GM19372 (cell line): ENCODE measurements at regions not wholly inside any gene's neighbourhood (a gene's known extent, or its start where the extent isn't known, plus 50 kb on each side); places are given as distances from the start of the nearest gene placed in this dataset.

Experiments used
- ATAC-seq: cut with Tn5 transposase; IDR thresholded peaks from one replicate; pipeline ENCODE4 v1.9.1; 2021; ENCODE audit warnings: mild to moderate bottlenecking, low read depth, moderate library complexity; ENCODE audit not compliant: unreplicated experiment

- ATAC-seq: no peak
Observed at GRCh38 chr9:1404940-1405339, 354.8 kb downstream of the DMRT2 start.

DNA sequence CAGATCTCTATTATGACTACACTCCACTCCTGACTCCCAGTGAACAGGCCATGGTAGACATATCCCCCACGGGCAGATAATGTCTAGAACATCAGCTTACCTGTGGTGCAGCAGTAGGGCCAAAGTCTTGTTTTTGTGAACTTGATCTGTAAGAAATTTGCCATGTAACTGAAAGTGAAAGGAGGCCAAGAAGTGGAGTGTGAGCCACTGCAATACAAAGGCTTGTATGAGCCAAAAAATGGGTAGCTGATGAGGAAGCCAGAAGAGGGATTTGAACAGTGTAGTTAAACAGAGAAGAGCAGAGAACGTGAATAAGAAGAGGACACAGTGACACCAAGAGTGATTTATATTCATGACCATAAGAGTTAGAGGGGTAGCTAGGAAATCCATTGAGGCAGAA, 361.7 kb downstream of the DMRT2 start:
- no peak for ATAC-seq

DNA sequence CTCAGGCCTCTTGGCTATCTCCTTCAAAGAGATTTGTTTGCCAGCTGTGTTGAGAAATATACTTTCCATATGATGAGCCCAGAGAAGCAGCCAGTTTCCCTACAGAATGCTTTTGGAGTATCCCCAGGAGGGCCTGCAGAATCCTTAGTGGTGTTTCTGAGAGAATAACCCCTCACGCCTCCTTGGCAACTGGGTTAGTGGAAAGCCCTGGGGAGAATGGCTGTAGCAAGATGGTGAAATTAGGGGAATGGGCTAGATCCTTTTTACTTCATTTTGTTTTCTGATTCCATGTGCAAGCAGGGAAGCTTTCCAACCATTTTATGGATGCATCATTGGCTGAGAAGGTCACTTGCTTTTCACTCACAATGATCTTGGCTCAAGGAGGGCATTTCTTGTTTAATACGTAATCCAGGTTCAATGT, 364.6 kb downstream of the DMRT2 start:
- no peak for ATAC-seq

DNA sequence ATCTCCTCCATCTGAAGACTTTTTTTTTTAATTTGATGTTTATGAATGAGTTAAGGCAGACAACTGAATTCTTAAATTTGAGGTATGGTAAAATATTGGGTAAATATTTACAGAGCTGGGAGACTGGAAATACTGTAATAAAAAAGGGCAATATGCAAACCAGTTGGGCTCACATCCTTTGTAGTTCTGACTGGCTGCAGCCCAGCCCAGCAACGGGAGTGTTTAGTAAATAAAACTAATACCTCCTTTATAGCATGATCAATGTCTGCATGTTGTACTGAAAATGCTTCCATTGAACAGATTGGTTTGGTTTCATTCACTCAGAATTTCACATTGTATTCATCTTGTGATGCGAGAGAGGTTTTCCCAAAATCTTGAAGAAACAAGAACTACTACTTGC, 365.0 kb downstream of the DMRT2 start:
- ATAC-seq: no peak

- ATAC-seq: no peak
Observed at GRCh38 chr9:1416261-1416660, 366.1 kb downstream of the DMRT2 start.

- ATAC-seq: no peak
Observed at GRCh38 chr9:1421436-1421835, 371.3 kb downstream of the DMRT2 start.

- no peak for ATAC-seq
Observed at GRCh38 chr9:1427875-1428274, 377.7 kb downstream of the DMRT2 start.

DNA sequence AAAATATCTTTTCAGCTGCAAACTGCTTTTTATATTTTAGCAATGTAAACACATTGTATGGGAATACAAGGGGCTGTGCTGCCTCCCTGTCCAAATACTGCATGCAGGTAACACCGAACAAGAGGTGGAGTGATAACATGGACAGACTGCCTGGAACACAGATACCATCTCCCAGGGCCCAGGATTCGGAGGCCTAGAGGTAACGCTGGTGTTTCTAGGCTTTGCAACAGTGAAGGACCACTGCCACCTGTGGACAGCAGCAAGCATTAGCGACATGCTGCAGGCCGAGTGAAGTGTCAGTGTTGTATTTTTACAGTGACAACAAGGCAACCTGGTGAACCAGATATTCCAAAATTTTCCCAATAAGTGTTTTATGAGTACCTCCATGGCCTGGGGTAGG, 379.1 kb downstream of the DMRT2 start:
- ATAC-seq: no peak

DNA sequence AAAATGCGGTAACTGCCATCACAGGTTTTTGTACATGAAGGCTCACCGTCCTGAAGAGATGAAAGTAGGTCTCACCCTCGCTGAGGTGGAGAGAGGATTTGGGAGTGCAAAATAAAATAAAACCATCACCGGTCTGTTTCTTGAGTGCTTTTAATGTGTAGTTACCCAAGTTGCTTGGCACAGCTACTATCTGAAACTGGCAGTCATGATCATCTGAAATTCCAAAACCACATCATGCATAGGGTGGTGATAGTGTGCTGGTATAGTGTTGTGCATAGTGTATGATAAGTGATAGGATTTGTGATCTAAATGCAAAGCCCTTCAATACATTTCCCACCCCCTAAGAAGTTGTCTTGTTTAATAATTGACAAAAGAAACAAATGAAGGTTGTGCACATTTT, 381.3 kb downstream of the DMRT2 start:
- no peak for ATAC-seq

- ATAC-seq: no peak
Observed at GRCh38 chr9:1434052-1434767, 384.1 kb downstream of the DMRT2 start.

GRCh38 chr9:1434811-1435210, 384.7 kb downstream of the DMRT2 start:
- ATAC-seq: no peak

DNA sequence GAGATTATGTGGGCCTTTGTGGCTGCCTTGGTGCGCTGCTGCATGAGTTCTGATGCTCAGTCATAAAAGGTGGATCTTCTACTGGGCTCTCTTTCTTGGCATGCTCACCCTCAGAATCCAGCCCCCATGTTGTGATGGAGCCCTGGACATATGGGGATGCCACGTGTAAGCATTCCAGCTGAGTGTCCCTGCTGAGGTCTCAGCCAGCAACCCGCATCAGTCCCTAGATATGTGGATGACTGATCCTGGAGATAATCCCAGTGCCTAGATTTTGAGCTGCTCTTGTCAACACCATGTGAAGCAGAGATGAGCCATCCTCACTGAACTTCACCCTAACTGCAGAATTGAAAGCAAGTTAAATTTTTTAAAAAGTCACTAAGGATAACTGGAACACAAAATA, 390.1 kb downstream of the DMRT2 start:
- no peak for ATAC-seq

DNA sequence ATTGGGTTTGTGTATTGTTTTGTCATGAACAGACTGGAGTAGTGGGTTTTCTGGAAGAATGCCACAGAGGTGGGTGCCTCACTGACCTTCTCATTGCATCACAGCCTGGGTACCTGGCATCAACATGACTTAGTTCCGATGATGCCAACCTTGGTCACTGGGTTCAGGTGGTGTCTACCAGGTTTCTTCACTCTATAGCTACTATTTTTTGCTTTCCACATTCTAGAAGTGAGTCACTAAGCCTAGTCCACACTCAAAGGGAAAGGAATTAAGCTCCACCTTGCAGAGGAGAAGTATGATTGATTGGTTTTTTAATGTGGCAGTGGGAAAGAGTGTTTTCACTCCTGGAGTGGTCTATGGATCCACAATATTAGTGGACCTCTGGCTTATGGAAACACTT, 391.9 kb downstream of the DMRT2 start:
- ATAC-seq: no peak

- ATAC-seq: no peak
Observed at GRCh38 chr9:1443450-1443849, 393.3 kb downstream of the DMRT2 start.

- ATAC-seq: no peak
Observed at GRCh38 chr9:1446671-1447070, 396.5 kb downstream of the DMRT2 start.

DNA sequence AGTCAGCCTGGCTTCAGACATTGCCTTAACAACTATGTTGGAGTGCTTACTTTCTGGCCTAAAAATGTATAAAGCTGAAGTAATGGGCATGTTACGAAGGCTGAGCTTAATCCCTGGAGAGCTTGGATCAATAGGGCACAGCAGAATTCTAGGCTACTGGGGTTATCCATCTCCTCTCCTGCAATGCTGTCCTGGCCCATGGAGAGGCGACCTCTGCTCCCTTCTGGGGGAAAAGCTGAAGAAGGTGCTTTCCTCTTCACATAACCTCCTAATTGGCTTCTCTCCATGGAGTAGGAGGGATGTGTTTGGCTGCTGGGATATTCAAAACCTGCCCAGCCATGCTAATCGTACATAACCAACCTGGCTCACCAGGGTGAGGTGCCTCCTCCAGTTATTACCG, 403.5 kb downstream of the DMRT2 start:
- ATAC-seq: no peak

- ATAC-seq: no peak
Observed at GRCh38 chr9:1454211-1454610, 404.1 kb downstream of the DMRT2 start.

DNA sequence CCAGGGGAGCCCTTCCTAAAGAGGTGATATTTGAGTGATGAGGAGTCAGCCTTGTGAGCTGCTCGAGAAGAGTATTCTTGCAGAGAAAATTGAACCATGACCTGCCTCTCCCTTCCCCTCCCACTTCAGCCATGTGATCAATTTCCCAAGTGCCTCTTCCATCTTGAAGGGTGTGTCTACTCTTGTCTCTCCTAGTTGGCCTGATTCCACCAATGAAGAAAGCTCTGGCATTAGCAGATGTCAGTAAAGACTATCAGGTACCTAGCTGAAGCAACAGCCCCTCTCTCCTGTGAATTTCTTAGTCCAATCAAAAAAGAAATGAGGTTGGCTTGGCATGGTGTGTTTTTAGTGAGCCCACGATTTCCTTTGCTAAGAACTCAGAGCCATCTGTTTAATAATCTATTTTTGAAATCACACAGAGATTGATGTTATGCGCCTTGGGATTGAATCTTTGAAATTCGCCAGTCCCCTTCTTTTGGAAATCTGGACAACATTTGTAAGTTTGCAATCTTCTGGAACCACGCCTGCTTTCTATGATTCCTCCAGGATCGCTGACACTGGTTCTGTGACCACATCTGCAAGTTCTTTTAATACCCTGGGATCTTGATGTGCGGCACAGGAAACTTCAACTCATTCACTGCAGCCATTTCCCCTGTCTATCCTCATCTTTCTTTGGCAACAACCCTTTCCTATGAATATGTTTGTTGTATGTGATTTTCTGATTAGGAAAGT, 404.6 kb downstream of the DMRT2 start:
- no peak for ATAC-seq

DNA sequence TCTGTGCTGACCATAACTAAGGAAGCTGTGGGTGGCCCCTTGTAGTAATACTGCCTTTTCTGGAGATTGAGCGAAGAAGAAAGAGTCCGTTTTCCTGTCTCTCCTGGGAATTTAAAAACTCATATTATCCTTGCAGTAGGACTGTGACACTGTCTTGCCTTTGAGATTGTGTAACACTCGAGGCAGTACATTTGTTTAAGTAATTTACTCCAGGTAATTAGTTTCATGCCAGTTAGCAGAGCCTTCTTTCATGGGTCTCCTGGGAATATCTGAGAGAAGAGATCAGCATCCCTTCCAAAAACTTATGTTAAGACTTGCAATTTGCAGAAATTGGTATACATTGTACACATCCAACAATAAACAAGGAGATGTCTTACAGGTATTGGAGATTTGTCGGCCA, 405.6 kb downstream of the DMRT2 start:
- no peak for ATAC-seq

DNA sequence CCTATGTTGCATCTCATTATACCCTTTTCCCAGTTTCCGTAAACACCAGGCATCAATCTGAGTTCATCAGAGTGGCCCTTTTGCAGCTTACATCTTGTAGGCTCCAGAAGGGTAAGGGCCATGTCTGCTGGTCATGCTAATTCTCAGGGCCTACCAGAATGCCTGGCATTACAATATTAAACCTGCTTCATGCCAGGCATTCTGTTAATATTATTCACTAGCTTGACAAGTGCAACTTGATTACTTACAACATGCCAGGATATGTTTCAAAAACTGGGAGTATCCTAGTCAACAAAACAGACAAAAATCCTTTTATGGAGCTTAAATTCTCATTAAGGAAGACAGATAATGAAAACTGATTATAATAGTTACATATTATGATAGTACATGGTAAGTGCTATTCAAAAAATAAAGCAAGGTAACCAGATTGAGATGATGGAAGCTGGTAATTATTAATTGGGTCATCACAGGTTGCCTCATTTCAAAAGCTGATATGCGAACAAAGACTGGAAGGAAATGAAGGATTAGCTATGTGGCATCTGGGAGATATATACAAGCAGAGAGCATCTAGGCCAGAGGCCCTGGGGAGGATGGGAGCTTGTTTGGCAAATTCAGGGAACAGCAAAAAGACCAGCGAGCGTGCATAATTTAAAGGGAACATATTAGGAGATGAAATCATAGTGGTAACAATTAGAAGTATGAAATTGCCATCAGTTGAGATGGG, 406.3 kb downstream of the DMRT2 start:
- no peak for ATAC-seq

DNA sequence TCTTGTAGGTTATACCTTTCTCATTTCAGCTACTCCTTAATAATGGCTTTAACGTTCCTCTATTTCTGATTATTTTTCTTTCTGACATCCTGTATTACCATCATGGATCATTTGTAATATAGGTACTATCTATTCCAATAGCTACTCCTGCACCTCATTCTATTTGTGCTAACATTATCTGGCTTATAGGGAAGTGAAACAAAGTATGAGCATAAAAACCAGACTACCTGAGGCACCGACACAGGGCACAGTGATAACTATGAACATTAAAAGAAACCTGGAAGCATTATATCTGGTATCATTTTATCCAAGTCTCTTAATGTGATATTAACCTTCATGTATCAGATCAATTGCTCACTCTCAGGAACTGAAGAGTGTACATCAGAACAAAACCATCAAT, 407.3 kb downstream of the DMRT2 start:
- ATAC-seq: no peak

- ATAC-seq: no peak
Observed at GRCh38 chr9:1458503-1458902, 408.3 kb downstream of the DMRT2 start.
